CD4-positive, alpha-beta T cell treated with Interleukin-15 for 1 hour (primary cell): ENCODE measurements at regions not wholly inside any gene's neighbourhood (a gene's known extent, or its start where the extent isn't known, plus 50 kb on each side); places are given as distances from the start of the nearest gene placed in this dataset.
A peak's percentile ranks its signal among the peaks of the same experiment; 100 is the strongest.

Source experiments
- DNase-seq: peaks from one replicate; pipeline ENCODE4 v3.0.0-alpha.2; 2020

GRCh38 chr9:88326936-88327335 lies 61.3 kb upstream of the SPIN1 start:
- DNase-seq = no peak

GRCh38 chr9:88326015-88326414 lies 62.2 kb upstream of the SPIN1 start:
- no peak for DNase-seq

- peak; percentile 62 for DNase-seq
Measured at GRCh38 chr9:88322906-88323566, 65.2 kb upstream of the SPIN1 start.

- DNase-seq = no peak
Measured at GRCh38 chr9:88321764-88322163, 66.5 kb upstream of the SPIN1 start.

GRCh38 chr9:88320748-88321415 lies 67.4 kb upstream of the SPIN1 start:
- no peak for DNase-seq

GRCh38 chr9:88319936-88320747 lies 68.1 kb upstream of the SPIN1 start:
- DNase-seq = no peak

- DNase-seq = no peak
Measured at GRCh38 chr9:88313364-88314220, 74.7 kb upstream of the SPIN1 start.

- DNase-seq = no peak
Measured at GRCh38 chr9:88312517-88313103, 75.6 kb upstream of the SPIN1 start.

- no peak for DNase-seq
Measured at GRCh38 chr9:88312045-88312444, 76.2 kb upstream of the SPIN1 start.

GRCh38 chr9:88310310-88310980 lies 77.8 kb upstream of the SPIN1 start:
- DNase-seq = no peak

GRCh38 chr9:88308831-88309560 lies 79.2 kb upstream of the SPIN1 start:
- DNase-seq = no peak

- no peak for DNase-seq
Measured at GRCh38 chr9:88307136-88307535, 81.1 kb upstream of the SPIN1 start.

- no peak for DNase-seq
Measured at GRCh38 chr9:88303721-88304451, 84.4 kb upstream of the SPIN1 start.

- DNase-seq = no peak
Measured at GRCh38 chr9:88302579-88303324, 85.5 kb upstream of the SPIN1 start.

GRCh38 chr9:88300556-88300955 lies 87.7 kb upstream of the SPIN1 start:
- no peak for DNase-seq

GRCh38 chr9:88291856-88292255 lies 96.4 kb upstream of the SPIN1 start:
- DNase-seq = no peak

GRCh38 chr9:88291056-88291455 lies 97.2 kb upstream of the SPIN1 start:
- no peak for DNase-seq

GRCh38 chr9:88289532-88289931 lies 98.7 kb upstream of the SPIN1 start:
- DNase-seq = no peak

- no peak for DNase-seq
Measured at GRCh38 chr9:88287972-88288371, 100.3 kb upstream of the SPIN1 start.
